HG02970 (cell line): ENCODE measurements at regions not wholly inside any gene's neighbourhood (a gene's known extent, or its start where the extent isn't known, plus 50 kb on each side); places are given as distances from the start of the nearest gene placed in this dataset.

Experiments used
- ATAC-seq: cut with Tn5 transposase; IDR thresholded peaks from one replicate; pipeline ENCODE4 v1.9.1; 2021; ENCODE audit warnings: mild to moderate bottlenecking, moderate library complexity, moderate number of reproducible peaks; ENCODE audit not compliant: unreplicated experiment, low FRiP score

DNA sequence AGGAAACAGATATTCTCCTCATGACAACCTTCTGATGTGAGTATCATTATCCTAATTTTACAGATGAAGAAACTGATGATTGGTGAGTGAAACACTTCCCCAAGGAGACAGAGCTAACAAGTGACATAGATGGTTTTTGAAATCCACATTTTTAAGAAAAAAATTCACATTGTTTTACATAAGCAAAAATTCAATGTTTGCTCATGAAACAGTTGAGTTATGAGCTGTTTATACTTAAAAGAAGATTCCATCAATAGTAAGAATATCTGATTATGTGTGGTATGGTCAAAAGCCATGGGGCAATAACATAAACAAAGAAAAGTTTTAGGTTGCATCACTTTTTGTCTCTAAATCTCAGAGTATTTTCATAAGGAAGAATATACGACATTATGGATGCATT lies 167.9 kb upstream of the PAPPA start:
- ATAC-seq = no peak

DNA sequence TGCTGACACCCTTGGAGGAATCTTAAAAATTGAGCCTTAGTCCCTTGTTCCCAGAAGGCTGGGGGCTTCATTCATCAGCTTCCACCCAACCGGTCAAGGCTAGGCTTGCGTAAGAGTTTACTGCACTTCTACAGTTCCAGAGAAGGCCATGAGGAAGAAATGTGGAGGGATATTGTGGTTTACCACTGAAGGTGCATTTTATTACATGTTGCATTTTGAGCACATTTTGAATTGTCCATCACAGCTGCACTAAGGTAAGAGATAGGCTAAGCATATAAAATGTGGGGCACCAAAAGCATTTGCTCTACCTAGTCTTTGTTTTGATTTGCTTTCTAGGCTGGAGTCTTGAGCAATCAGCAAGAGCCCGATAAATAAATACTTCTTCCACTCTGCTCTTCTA lies 167.1 kb upstream of the PAPPA start:
- no peak for ATAC-seq

DNA sequence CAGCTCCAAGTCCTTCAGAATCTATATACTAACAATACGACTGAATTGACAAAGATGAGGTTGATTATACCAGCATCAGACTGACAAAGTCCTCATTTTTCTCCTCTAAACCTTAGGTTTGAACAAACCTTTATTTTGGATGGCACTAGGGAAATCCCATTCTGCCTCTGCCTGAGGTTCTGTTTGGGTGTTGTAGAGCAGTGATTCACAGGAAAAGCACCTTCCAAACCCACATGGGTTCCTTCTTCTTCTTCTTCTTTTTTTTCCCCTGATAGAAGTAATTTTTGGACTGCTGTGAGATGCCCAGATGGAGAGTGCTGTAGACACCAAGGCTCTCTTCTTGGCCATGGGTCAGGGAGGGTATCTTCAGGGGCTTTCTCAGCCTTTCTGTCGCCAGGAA lies 164.9 kb upstream of the PAPPA start:
- no peak for ATAC-seq

DNA sequence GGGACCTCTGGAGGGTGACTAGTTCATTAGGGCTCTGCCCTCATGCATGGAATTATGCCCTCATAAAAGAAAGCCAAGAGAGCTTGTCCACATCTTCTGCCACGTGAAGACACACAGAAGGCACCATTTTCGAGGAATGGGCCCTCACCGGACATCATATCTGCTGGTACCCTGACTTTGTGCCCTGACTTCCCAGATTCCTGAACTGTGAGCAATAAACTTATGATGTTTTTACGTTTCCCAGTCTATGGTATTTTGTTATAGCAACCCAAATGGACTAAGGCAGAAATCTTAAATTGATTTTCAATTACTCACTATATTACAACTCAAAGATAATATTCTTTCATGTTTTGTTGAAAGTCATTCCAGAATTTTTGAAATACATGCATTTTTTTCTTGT lies 163.8 kb upstream of the PAPPA start:
- no peak for ATAC-seq

DNA sequence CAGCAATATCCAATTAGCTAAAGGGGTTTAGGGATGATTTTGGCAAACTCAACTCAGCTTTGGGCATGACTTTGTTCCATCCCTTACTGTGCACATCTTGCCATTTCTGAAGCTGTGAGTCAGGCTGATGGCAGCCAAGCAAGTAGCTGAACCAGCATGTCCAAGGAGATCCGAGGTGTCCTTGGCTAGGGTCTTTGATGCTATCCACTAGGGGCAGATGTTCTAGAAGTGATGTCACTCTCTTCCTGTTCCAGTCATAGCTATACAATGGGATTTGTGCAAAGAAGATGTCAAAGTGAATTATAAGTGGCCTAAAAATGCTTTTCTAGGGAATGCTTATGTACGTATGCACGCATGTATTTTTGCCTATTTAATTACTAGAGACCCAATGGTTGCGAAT lies 160.8 kb upstream of the PAPPA start:
- ATAC-seq = no peak

DNA sequence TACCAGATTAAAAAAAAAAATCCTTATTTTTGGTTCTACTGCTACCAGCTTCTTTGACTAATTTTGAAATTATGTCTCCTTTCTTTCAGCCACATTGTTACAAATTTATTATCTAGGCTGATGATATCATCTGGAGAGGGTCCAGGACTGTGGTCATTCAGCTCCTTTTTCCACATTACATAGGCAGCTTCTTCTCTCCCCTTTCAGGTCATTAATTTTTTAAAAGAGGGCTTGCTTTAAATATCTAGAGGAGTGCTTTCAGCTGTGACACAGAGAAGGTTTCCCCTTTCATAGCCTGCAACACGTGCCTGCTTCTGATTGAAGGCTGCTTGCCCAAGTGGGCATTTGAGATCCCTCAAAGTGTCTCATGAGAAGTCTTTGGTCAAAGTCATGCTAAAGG lies 155.7 kb upstream of the PAPPA start:
- no peak for ATAC-seq

DNA sequence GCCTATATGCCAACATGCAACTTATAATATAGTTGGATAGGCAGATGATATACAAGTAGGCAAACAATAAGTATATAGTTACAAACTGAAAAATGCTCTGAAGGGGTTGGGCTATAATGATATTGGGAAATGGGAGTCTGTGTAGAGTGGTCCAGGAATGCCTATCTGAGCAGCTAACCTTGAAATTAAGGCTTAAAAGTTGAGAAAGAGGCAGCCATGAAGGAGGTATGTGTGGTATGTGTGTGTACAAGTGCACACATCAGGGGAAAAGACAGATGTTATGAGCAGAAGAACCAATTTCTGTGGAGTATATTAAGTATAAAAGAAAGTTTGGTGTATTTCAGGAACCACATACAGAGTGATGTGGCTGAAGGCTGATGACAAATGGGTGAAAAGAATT lies 154.9 kb upstream of the PAPPA start:
- ATAC-seq = no peak

GRCh38 chr9:115999498-115999897 lies 154.1 kb upstream of the PAPPA start:
- ATAC-seq = no peak

DNA sequence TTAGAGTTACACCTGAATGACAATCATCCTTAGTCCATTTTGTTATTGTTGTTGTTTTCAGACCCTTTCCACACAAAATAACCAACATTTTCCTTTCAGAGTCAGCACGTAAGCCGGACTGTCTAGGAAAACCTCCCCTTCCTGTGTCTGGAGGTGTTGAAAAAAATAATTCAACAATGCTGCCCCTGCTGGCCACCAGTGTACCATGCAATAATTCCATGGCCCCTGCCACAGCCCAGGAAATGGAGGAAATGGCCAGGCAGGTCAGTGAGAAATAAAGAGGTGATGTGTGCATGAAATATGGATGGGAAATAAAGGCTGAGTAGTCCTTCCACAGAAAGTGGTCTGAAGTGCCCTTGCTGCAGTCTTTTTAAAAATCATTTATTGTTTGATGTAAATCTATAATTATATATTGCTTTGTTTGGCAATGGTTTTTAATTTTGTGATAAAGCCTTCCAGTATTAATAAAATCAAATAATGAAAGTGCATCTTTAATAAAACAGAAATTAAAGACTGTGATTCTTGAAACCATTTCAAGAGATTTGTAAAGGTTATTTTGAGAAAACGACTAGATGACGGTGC lies 152.8 kb upstream of the PAPPA start:
- no peak for ATAC-seq

GRCh38 chr9:116002181-116002580 lies 151.4 kb upstream of the PAPPA start:
- no peak for ATAC-seq

- ATAC-seq = no peak
These were observed 151.0 kb upstream of the PAPPA start for GRCh38 chr9:116002624-116003023.

DNA sequence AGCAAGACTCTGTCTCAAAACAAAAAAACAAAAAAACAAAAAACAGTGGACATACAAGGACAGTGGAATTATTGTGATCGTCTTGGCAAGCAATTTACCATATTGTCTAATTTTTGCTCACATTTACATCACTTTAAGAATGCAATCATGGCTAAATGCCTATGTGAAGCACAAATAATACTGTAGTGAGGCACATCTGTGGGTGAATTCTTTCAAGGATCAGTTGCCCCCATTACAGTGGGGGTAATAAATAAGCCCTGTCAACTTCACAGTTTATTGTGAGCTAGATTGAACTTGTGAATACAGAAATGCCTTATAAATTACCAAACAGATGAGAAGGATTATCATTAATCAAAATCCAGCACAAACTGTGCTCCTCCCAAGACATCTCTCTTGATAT lies 150.2 kb upstream of the PAPPA start:
- no peak for ATAC-seq

DNA sequence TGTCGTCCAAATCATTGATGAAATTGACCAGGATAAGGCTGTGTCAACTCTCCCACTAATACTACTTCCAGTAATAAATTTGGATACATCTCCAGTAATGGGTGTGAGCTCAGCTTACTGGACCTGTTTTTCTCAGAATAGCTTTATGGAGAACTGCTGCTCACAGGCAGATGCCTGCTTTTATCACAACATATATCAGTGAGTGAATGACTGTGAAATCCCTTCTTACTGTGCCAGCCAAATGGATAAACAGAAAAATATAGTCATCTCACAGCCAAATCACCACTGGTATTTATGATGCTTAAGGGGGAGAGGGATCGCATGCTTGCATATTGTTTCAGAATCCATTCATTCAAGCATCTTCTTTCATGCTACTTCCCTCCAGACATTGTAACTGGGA lies 148.4 kb upstream of the PAPPA start:
- ATAC-seq = no peak

DNA sequence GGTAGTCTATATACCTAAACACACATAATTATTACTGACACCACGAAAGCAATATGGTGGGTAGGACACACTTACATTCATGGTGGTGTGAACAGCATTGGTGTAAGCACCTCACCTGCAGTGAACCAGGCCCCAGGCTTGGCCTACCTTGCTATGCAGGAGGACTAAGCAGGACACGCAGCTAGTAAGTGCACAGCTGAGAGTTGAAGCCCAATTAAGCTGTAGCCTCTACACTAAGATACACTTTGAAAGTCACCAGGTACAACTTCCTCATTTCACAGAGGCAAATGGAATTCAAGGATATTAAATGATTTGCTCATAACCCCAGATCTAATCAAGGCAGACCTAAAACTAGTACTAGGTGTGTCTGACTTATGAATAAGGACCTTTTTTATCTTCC lies 145.8 kb upstream of the PAPPA start:
- ATAC-seq = no peak

- no peak for ATAC-seq
These were observed 145.3 kb upstream of the PAPPA start for GRCh38 chr9:116008278-116008677.

DNA sequence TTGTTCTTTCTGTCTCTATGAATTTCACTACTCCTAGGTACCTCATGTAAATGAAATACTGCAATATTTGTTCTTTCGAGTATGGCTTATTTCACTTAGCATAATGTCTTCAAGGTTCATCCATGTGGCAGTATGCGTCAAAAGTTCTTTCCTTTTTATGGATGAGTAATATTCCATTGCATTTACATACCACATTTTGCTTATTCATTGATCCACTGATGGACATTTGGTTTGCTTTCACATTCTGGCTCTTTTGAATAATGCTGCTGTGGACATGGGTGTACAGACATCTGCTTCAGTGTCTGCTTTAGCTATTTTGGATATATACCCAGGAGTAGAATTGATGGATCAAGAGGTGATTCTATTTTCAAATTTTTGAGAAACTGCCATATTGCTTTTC lies 144.2 kb upstream of the PAPPA start:
- no peak for ATAC-seq

- no peak for ATAC-seq
These were observed 137.7 kb upstream of the PAPPA start for GRCh38 chr9:116015855-116016254.

DNA sequence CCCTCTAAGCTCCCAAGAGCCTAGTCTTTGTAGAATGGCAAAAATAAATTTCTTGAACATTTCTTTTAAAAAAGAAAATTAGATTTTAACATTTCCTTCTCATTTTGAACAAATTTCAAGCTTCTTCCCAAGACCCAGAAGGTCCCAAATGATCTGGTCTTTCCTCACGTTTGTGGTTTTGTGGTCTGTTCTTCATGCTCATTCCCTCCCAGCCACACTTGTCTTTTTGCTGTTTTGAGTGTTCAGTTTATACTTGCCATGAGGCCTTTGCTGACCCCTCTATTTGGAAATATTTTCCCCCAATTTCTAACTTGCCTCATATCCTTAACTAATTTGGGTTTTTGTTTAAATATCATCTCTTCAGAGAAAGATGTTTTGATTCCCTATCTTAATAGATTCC lies 133.4 kb upstream of the PAPPA start:
- no peak for ATAC-seq

- ATAC-seq = no peak
These were observed 132.8 kb upstream of the PAPPA start for GRCh38 chr9:116020801-116021200.

DNA sequence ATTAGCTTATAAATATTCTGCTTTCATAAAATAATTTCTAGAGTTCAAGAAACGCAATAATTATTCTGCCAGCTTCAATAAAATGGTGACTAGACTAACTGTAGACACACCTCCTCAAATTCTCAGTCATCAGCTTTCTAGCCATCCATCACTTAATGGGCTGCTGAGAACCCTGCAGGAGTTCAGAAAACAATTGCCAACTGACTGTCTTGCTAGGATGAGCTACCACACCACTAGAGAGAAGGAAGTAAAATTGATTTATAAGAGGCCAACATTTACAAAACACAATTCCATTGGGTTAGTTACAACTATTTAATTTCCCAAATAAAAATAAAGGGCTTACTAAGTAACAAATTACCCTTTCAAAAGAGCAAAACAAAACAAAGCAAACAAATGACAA lies 126.5 kb upstream of the PAPPA start:
- ATAC-seq = no peak

DNA sequence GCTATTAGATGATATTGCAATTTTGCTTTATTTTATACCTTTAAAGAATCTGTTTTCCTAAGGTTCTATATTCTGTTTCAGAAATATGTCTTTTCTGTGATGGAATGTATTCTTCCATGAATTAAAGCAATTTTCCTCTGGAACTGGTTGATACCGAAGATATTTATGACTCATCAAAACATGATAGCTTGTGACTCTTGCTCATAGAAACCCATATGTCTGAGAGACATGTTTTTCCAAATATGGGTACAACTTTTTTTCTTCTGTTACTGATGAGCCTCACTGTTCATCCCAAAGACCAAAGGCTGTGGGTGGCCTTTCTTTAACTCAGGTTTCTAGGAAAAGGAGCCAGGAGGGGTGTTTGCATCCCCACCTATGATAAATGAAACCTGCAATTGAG lies 126.1 kb upstream of the PAPPA start:
- no peak for ATAC-seq

DNA sequence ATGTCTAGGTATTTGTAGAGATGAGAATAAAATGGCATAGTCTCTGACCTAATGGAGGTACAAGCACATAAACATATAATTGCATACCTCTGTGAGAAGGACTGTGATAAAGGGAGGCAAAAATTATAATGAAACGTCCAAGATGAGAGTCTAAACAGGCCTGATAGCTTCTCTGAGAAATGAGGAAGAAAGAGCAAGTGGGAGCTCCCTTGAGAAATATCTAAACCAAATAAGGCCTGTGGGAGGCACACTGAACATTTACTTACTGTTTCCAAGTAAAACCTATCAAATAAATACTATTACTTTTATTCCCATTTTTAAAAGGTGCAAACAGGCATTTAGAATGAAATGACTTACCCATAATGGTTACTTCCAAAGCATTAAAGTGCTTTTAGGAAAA lies 125.6 kb upstream of the PAPPA start:
- ATAC-seq = no peak

DNA sequence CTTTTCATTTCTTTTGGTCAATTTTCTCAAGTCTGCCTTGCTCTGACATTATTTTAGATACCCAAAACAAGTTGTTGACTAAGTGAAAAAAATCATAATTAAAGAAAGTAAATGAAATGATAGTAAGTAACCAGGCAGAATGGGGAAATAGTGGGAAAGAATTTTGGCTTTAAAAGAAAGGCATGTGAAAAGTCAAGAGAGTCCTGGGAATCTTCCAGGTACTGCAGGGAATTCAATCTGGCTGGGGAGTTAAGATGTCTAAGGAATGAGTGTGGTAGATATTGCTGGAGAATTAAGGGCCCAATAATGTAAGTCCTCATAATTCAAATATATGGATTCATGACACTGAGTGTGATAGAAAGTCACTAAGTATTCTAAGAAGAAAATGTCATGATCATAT lies 123.1 kb upstream of the PAPPA start:
- ATAC-seq = no peak
